IPS-NIHi11 (cell line): ENCODE measurements at regions not wholly inside any gene's neighbourhood (a gene's known extent, or its start where the extent isn't known, plus 50 kb on each side); places are given as distances from the start of the nearest gene placed in this dataset.

Source experiments
- DNase-seq: peaks from one replicate; pipeline ENCODE4 v3.0.0; 2012; ENCODE audit warnings: mixed read lengths, low spot score

GRCh38 chr5:68161156-68161555, 54.4 kb upstream of the PIK3R1 start:
- DNase-seq = no peak

GRCh38 chr5:68159224-68159951, 56.2 kb upstream of the PIK3R1 start:
- no peak for DNase-seq

- DNase-seq = no peak
These were observed 59.6 kb upstream of the PIK3R1 start for GRCh38 chr5:68155940-68156339.

DNA sequence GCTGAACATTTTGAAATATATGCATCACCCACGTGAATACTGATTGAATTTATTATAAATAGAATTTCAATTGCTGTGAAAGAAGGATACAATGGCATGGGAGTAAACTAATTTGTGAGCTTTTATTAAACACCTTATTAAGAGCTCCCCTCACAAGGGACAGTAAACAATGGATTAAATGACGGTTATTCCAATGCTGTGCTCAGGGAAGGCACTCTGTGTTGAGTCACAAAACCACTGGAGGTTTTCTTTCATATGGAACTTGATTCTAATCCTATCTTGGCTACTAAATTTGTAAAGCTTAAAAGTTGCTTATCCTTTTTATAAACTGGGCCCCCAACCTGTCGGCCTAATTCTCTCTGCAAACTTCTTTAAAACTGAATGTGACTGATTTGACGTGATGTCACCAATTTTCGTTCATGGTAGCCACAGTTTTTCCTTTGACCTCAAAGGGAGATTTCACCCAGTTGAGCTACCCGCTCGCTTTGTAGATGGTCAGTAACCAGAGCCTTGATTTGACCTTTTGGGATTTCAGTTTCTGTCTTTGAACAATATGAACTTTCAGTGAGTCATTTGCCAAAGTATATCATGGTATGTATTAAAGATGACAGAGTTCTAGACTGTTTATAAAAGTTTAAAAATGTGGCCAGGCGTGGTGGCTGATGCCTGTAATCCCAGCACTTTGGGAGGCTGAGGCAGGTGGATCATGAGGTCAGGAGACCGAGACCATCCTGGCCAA, 61.3 kb upstream of the PIK3R1 start:
- DNase-seq = no peak

GRCh38 chr5:68151812-68152211, 63.7 kb upstream of the PIK3R1 start:
- DNase-seq = no peak

GRCh38 chr5:68149189-68149588, 66.4 kb upstream of the PIK3R1 start:
- no peak for DNase-seq

DNA sequence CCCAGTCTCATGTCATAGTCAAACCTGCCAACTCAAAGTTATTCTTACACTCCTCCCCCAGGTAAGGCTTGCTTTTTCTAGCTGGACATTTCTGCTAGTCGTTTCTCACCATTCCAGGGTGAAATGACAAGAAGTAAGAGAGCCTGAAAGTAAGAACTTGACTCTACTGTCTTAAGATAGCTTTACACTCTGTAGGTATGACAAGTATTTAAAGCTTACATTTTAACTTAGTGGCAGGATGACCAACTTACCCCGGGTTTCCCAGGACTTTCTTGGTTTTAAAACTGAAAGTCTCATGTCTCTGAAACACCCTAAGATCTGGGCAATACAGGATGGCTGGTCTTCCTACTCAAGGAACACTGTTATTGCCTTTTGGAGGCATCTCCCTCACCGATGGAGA, 67.5 kb upstream of the PIK3R1 start:
- DNase-seq = no peak

GRCh38 chr5:68147659-68148058, 67.9 kb upstream of the PIK3R1 start:
- DNase-seq = no peak

DNA sequence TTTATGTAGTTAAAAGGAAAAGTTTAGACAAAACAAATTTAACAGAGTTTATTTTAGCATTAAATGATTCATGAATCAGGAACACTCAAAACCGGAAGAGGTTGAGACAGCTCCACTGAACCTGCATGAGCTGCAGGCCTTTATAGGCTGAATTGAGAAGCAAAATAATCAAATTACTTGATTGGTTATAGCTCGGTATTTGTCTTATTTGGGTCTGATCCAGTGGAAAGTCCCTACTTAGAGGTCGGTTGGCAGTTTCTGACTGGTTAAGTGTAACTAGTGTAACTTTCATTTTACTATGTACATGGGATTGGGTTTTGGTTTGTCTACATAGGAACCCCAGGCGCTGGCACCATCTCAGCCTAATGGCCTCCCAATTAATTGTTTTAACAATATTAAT, 74.1 kb upstream of the PIK3R1 start:
- no peak for DNase-seq

- no peak for DNase-seq
These were observed 74.8 kb upstream of the PIK3R1 start for GRCh38 chr5:68140763-68141162.

DNA sequence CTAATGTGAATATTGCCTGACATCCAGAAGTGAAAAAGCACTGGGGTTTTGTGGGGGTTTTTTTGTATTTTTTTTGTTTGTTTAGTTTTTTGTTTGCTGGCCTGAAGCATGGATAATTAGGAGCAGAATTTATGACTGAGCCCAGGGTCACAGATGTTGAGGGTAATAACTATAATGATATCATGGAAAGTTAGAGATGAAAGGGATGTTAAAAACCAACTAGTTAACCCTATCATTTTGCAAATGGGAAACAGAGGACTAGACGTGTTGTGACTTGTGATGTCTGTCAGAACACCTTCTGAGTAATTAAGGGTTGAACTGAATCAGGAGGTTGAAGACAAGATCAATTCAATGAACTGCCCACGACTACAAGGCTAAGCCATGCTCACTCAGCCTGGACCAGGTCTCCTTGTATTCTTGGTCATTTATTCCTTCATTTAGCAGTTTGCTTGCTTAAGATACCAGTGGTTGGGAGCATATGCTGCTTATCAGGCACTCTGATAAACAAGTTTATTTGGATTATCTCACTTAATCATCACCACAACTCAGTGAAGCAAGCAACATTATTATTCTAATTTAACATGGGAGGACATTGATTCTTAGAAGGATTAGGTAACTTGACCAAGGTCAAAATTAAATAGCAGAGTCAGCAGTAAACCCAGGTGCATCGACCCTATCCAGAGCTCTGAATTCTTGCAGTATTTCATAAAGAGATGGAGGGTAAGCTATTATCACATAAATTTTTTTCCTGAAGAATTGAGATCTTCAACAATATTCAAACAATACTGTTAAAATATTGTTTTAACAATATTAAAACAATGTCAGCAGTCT, 75.7 kb upstream of the PIK3R1 start:
- DNase-seq = no peak

DNA sequence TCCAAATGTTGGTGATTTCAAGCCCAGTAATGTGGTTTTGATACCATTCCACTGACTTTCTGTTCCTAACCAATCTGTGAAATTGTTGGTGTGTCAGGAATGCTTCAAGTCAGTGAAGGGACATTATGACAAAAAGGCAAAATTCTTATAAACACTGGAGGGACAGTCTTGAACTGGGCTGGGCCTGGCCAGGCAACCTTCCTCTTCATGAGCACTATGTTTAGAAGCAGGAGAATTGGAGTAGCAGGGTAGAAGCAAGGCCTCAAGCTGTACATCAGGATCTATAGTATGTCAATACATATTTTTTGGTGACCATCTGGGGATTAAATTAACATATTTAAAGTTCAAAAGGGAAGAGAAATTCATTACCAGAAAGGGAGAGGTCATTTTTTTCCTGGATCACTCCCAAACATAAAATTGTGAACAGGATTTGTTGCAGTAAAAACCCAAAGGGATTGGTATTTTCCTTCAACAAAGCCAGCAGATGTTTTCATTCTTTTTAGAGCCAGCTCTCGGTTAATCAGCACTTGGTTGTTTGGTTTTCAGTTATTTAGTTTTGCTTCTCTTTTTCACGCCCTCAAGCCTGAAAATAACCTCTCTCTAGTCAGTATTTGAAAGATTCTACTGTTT, 77.9 kb upstream of the PIK3R1 start:
- no peak for DNase-seq

GRCh38 chr5:68134669-68135313, 80.8 kb upstream of the PIK3R1 start:
- DNase-seq = no peak

DNA sequence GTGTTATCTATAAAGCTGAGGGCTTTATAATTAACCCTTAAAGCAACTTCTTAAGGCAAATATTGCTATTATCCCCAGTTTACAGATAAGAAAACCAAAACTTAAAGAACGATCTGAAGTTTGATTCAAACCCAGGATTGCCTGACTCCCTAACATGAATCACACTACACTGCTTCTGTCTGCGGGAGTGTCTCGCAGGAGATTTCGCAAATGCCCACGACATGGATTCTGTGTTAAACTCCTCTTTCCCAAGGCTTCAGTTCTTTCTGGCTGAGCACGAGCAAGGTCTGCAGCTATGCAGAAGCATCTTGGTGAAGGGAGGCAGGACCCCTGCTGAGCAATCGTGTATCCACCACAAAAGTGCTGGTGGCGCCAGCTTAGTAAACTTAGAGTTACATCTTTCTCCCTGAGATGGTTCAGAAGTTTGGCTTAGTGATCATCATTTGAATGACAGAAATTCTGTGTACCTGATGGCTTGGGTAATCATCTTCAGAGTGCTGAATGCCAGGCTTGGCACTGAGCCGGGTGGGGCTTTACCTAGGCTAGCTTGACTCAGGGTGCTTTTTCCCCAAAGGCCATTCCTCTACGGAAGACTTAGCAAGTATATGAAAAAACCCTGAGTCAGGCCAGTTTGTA, 81.4 kb upstream of the PIK3R1 start:
- DNase-seq = no peak

DNA sequence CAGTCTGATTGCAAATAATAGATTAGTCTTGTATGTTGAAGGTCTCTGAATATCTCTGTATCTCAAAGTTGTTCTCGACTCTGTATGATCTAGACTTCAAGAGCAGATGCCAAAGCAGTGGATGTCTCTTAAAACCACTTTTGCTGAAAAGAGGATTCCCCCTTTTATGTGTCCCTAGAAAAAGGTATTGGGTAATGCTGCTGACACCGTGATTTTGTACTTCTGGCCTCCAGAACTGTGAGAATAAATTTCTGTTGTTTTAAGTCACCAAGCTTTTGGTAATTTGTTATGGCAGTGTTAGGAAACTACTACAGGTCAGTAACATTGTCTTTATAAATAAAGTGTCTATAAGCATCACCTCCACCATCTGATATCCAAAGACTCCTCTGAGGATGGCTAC, 85.3 kb upstream of the PIK3R1 start:
- DNase-seq = no peak

DNA sequence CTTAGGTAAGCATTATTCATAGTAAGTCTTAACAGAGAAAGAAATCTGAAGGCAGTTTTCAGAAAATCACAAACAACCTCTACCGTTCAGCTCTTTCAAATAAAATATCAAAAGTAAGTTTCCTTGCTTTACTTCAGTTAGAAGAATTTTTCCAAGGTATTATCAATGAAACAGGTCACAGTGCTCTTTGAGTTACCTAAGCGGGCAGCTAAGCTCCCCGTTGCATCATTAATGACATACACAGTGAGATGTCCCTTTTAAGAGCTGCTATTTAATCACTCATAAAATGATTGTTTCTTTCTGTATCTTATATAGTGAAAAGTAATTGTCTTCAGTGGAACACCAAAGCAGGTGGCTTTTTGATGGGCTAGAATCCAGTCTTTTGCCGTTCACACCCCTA, 86.2 kb upstream of the PIK3R1 start:
- no peak for DNase-seq

GRCh38 chr5:68126886-68127285, 88.7 kb upstream of the PIK3R1 start:
- DNase-seq = no peak

- DNase-seq = no peak
These were observed 92.9 kb upstream of the PIK3R1 start for GRCh38 chr5:68122439-68123328.

- no peak for DNase-seq
These were observed 98.6 kb upstream of the PIK3R1 start for GRCh38 chr5:68116868-68117411.

- no peak for DNase-seq
These were observed 99.1 kb upstream of the PIK3R1 start for GRCh38 chr5:68116408-68116807.
